GM23338 (cell line): ENCODE measurements at regions not wholly inside any gene's neighbourhood (a gene's known extent, or its start where the extent isn't known, plus 50 kb on each side); places are given as distances from the start of the nearest gene placed in this dataset.

Experiments used
- ATAC-seq: fragments of 200-7000 bp; cut with Tn5 transposase; 3 replicates; pipeline ENCODE4 v1.9.1; 2020
- DNase-seq: peaks from one replicate; pipeline ENCODE4 v3.0.0-alpha.2; 2015; ENCODE audit warnings: low spot score
- H2AFZ ChIP-seq: fragments of 200-600 bp; sonication (generic); 2 replicates; pipeline ENCODE4 v1.8.0; 2016; ENCODE audit warnings: antibody characterized with exemption, mild to moderate bottlenecking, moderate library complexity
- H3F3A ChIP-seq: fragments of 200-600 bp; sonication (generic); replicated peaks from 2 replicates; pipeline ENCODE4 v1.8.0; 2017; ENCODE audit warnings: antibody characterized with exemption, mixed run types, low read depth
- H3K27ac ChIP-seq: fragments of 200-600 bp; sonication (generic); 2 replicates; pipeline ENCODE4 v1.6.1; 2016; ENCODE audit warnings: low read depth
- H3K27me3 ChIP-seq: fragments of 200-600 bp; sonication (generic); 2 replicates; pipeline ENCODE4 v1.8.0; 2016; ENCODE audit warnings: mild to moderate bottlenecking, mixed run types, moderate library complexity; ENCODE audit not compliant: insufficient read depth
- H3K36me3 ChIP-seq: fragments of 200-600 bp; sonication (generic); 2 replicates; pipeline ENCODE4 v1.8.0; 2016; ENCODE audit warnings: mild to moderate bottlenecking; ENCODE audit not compliant: insufficient read depth
- H3K4me1 ChIP-seq: fragments of 200-600 bp; sonication (generic); 2 replicates; pipeline ENCODE4 v1.8.0; 2016; ENCODE audit warnings: mild to moderate bottlenecking, moderate library complexity; ENCODE audit not compliant: insufficient read depth
- H3K4me2 ChIP-seq: fragments of 200-600 bp; sonication (generic); 2 replicates; pipeline ENCODE4 v1.7.1; 2017; ENCODE audit warnings: mixed run types
- H3K4me3 ChIP-seq: fragments of 200-600 bp; sonication (generic); 2 replicates; pipeline ENCODE4 v1.6.1; 2016; ENCODE audit warnings: mixed run types
- H3K79me2 ChIP-seq: fragments of 200-600 bp; sonication (generic); replicated peaks from 2 replicates; pipeline ENCODE4 v1.8.0; 2017; ENCODE audit warnings: mild to moderate bottlenecking; ENCODE audit not compliant: insufficient read depth
- H3K9me2 ChIP-seq: fragments of 200-600 bp; sonication (generic); 2 replicates; pipeline ENCODE4 v1.8.0; 2017; ENCODE audit not compliant: insufficient read depth
- H4K20me1 ChIP-seq: fragments of 200-600 bp; sonication (generic); replicated peaks from 2 replicates; pipeline ENCODE4 v1.8.0; 2017; ENCODE audit warnings: mild to moderate bottlenecking; ENCODE audit not compliant: insufficient read depth
- H3K27ac Mint-ChIP-seq: 2 replicates; pipeline ENCODE4 v1.8.0; 2020; ENCODE audit warnings: inconsistent platforms, mild to moderate bottlenecking, moderate library complexity, mixed read lengths
- H3K27me3 Mint-ChIP-seq: 3 replicates; pipeline ENCODE4 v1.8.0; 2022; ENCODE audit warnings: low read depth, mild to moderate bottlenecking, moderate library complexity, mixed read lengths, inconsistent platforms; ENCODE audit not compliant: insufficient read depth, poor library complexity
- H3K36me3 Mint-ChIP-seq: 3 replicates; pipeline ENCODE4 v1.8.0; 2021; ENCODE audit warnings: low read depth, mild to moderate bottlenecking, inconsistent platforms, moderate library complexity, mixed read lengths
- H3K4me1 Mint-ChIP-seq: 3 replicates; pipeline ENCODE4 v1.8.0; 2020; ENCODE audit warnings: mild to moderate bottlenecking, inconsistent platforms, mixed read lengths
- H3K4me3 Mint-ChIP-seq: 3 replicates; pipeline ENCODE4 v1.8.0; 2021; ENCODE audit warnings: moderate library complexity, mild to moderate bottlenecking, inconsistent platforms, mixed read lengths
- H3K9me3 Mint-ChIP-seq: 3 replicates; pipeline ENCODE4 v1.8.0; 2020; ENCODE audit warnings: moderate library complexity, mild to moderate bottlenecking, inconsistent platforms, mixed read lengths
- EZH2 ChIP-seq: fragments of 200-600 bp; sonication (generic); IDR thresholded peaks from one replicate; pipeline ENCODE4 v1.8.0; 2017; ENCODE audit warnings: antibody characterized with exemption, mild to moderate bottlenecking, low read depth; ENCODE audit not compliant: unreplicated experiment
- NANOG ChIP-seq: IDR thresholded peaks from 2 replicates; pipeline ENCODE4 v1.6.1; 2016; ENCODE audit warnings: antibody characterized with exemption, borderline replicate concordance
- POLR2AphosphoS5 ChIP-seq: IDR thresholded peaks from 2 replicates; pipeline ENCODE4 v1.6.1; 2016; ENCODE audit warnings: antibody characterized with exemption, low read depth
- STAT1 ChIP-seq: IDR thresholded peaks from one replicate; pipeline ENCODE4 v1.6.1; 2016; ENCODE audit warnings: antibody characterized with exemption; ENCODE audit not compliant: unreplicated experiment
- ZNF331 ChIP-seq: fragments of 250-450 bp; sonication (Bioruptor Pico); IDR thresholded peaks from 2 replicates; pipeline ENCODE4 v1.5.0; 2020; ENCODE audit warnings: low read depth, mild to moderate bottlenecking, moderate library complexity
- TF ChIP-seq, protein P1 (sequence below): fragments of 250-450 bp; sonication (Bioruptor Pico); IDR thresholded peaks from 2 replicates; pipeline ENCODE4 v1.5.0; 2020; ENCODE audit warnings: mild to moderate bottlenecking, moderate library complexity
- TF ChIP-seq, protein P2 (sequence below), 2 experiments: fragments of 200-600 bp in 1 of 2; sonication (generic) in 1 of 2; conservative IDR thresholded peaks; 2 replicates each; pipeline versions ENCODE4 v1.5.1 to v1.6.1; 2016 to 2017; ENCODE audit warnings: antibody characterized with exemption in 2 of 2, low read depth in 2 of 2, mild to moderate bottlenecking in 2 of 2, moderate library complexity in 1 of 2
- TF ChIP-seq, protein P3 (sequence below): IDR thresholded peaks from one replicate; pipeline ENCODE4 v1.6.1; 2018; ENCODE audit warnings: antibody characterized with exemption; ENCODE audit not compliant: unreplicated experiment

DNA sequence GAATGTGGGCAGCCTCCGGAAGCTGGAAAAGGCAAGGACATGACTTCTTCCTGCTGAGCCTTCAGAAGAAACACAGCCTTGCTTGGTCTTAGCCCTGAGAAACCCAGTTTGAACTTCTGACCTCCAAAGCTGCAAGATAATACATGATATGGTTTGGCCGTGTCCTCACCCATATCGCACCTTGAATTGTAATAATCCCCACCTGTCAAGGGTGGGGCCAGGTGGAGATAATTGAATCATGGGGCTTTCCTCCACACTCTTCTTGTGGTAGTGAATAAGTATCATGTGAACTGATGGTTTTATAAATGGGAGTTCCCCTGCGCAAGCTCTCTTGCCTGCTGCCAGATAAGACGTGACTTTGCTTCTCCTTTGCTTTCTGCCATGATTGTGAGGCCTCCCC, 310.9 kb downstream of the PSAT1 start (continued):
- TF ChIP-seq, protein P1, sequence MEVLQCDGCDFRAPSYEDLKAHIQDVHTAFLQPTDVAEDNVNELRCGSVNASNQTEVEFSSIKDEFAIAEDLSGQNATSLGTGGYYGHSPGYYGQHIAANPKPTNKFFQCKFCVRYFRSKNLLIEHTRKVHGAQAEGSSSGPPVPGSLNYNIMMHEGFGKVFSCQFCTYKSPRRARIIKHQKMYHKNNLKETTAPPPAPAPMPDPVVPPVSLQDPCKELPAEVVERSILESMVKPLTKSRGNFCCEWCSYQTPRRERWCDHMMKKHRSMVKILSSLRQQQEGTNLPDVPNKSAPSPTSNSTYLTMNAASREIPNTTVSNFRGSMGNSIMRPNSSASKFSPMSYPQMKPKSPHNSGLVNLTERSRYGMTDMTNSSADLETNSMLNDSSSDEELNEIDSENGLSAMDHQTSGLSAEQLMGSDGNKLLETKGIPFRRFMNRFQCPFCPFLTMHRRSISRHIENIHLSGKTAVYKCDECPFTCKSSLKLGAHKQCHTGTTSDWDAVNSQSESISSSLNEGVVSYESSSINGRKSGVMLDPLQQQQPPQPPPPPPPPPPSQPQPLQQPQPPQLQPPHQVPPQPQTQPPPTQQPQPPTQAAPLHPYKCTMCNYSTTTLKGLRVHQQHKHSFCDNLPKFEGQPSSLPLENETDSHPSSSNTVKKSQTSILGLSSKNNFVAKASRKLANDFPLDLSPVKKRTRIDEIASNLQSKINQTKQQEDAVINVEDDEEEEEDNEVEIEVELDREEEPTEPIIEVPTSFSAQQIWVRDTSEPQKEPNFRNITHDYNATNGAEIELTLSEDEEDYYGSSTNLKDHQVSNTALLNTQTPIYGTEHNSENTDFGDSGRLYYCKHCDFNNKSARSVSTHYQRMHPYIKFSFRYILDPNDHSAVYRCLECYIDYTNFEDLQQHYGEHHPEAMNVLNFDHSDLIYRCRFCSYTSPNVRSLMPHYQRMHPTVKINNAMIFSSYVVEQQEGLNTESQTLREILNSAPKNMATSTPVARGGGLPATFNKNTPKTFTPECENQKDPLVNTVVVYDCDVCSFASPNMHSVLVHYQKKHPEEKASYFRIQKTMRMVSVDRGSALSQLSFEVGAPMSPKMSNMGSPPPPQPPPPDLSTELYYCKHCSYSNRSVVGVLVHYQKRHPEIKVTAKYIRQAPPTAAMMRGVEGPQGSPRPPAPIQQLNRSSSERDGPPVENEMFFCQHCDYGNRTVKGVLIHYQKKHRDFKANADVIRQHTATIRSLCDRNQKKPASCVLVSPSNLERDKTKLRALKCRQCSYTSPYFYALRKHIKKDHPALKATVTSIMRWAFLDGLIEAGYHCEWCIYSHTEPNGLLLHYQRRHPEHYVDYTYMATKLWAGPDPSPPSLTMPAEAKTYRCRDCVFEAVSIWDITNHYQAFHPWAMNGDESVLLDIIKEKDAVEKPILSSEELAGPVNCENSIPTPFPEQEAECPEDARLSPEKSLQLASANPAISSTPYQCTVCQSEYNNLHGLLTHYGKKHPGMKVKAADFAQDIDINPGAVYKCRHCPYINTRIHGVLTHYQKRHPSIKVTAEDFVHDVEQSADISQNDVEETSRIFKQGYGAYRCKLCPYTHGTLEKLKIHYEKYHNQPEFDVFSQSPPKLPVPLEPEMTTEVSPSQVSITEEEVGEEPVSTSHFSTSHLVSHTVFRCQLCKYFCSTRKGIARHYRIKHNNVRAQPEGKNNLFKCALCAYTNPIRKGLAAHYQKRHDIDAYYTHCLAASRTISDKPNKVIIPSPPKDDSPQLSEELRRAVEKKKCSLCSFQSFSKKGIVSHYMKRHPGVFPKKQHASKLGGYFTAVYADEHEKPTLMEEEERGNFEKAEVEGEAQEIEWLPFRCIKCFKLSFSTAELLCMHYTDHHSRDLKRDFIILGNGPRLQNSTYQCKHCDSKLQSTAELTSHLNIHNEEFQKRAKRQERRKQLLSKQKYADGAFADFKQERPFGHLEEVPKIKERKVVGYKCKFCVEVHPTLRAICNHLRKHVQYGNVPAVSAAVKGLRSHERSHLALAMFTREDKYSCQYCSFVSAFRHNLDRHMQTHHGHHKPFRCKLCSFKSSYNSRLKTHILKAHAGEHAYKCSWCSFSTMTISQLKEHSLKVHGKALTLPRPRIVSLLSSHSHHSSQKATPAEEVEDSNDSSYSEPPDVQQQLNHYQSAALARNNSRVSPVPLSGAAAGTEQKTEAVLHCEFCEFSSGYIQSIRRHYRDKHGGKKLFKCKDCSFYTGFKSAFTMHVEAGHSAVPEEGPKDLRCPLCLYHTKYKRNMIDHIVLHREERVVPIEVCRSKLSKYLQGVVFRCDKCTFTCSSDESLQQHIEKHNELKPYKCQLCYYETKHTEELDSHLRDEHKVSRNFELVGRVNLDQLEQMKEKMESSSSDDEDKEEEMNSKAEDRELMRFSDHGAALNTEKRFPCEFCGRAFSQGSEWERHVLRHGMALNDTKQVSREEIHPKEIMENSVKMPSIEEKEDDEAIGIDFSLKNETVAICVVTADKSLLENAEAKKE (CRISPR knock-in tag), result no peak
- no peak for TF ChIP-seq NANOG
- TF ChIP-seq, protein P2, sequence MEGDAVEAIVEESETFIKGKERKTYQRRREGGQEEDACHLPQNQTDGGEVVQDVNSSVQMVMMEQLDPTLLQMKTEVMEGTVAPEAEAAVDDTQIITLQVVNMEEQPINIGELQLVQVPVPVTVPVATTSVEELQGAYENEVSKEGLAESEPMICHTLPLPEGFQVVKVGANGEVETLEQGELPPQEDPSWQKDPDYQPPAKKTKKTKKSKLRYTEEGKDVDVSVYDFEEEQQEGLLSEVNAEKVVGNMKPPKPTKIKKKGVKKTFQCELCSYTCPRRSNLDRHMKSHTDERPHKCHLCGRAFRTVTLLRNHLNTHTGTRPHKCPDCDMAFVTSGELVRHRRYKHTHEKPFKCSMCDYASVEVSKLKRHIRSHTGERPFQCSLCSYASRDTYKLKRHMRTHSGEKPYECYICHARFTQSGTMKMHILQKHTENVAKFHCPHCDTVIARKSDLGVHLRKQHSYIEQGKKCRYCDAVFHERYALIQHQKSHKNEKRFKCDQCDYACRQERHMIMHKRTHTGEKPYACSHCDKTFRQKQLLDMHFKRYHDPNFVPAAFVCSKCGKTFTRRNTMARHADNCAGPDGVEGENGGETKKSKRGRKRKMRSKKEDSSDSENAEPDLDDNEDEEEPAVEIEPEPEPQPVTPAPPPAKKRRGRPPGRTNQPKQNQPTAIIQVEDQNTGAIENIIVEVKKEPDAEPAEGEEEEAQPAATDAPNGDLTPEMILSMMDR (conservative IDR thresholded peaks at IDR 0.05; ENCODE audit: low read depth in 2 of 2), result no peak

DNA sequence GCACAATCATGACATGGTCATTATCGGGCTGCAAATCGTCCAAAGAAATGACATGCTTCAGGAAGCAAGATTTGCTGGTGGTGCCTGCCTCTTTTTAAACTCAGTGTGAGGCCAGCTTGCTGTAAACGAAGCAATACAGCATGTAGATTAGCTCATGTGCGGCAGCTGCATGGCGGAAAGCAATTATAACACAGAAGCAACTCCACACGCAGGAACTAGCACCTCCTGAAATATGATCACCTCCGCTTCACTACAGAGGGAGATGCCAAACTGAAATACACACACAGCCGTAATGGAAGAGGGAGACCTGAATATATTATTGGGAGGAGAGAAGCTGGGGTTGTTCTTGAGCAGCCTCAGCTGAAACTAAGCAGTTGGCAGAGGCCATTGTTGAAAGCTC, 312.5 kb downstream of the PSAT1 start:
- no peaks in the 10 kb centered on the region for H3K36me3 Mint-ChIP-seq
- Histone ChIP-seq H3K4me3 (no peak overlapping the region), H3K9me2 (no peaks in the 10 kb centered on the region; the same call in 1 of the 2 replicates), H4K20me1 (no peaks in the 10 kb centered on the region), H3K79me2 (no peaks in the 10 kb centered on the region), H3K27ac (no peak overlapping the region), H3K36me3 (no peaks in the 10 kb centered on the region), H3K27me3 (no peaks in the 10 kb centered on the region), H3F3A (no peaks in the 10 kb centered on the region), H3K4me2 (no peak overlapping the region), H3K4me1 (no peaks in the 10 kb centered on the region), H2AFZ (no peak overlapping the region)
- DNase-seq, result no peak
- no peak overlapping the region for H3K4me3 Mint-ChIP-seq
- H3K27ac Mint-ChIP-seq, result no peak overlapping the region; the same call in 1 of the 2 replicates
- H3K9me3 Mint-ChIP-seq, result no peaks in the 10 kb centered on the region
- peaks cover 18% of the 10 kb centered on the region; the same call in 2 of the 3 replicates for H3K4me1 Mint-ChIP-seq
- no peak for ATAC-seq
- peaks cover 2% of the 10 kb centered on the region for H3K27me3 Mint-ChIP-seq
- TF ChIP-seq EZH2 (no peak), NANOG (no peak), STAT1 (no peak), ZNF331 (no peak), POLR2AphosphoS5 (no peak)
- TF ChIP-seq, protein P3, sequence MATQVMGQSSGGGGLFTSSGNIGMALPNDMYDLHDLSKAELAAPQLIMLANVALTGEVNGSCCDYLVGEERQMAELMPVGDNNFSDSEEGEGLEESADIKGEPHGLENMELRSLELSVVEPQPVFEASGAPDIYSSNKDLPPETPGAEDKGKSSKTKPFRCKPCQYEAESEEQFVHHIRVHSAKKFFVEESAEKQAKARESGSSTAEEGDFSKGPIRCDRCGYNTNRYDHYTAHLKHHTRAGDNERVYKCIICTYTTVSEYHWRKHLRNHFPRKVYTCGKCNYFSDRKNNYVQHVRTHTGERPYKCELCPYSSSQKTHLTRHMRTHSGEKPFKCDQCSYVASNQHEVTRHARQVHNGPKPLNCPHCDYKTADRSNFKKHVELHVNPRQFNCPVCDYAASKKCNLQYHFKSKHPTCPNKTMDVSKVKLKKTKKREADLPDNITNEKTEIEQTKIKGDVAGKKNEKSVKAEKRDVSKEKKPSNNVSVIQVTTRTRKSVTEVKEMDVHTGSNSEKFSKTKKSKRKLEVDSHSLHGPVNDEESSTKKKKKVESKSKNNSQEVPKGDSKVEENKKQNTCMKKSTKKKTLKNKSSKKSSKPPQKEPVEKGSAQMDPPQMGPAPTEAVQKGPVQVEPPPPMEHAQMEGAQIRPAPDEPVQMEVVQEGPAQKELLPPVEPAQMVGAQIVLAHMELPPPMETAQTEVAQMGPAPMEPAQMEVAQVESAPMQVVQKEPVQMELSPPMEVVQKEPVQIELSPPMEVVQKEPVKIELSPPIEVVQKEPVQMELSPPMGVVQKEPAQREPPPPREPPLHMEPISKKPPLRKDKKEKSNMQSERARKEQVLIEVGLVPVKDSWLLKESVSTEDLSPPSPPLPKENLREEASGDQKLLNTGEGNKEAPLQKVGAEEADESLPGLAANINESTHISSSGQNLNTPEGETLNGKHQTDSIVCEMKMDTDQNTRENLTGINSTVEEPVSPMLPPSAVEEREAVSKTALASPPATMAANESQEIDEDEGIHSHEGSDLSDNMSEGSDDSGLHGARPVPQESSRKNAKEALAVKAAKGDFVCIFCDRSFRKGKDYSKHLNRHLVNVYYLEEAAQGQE, result no peak
